ENCODE measurements at regions not wholly inside any gene's neighbourhood (a gene's known extent, or its start where the extent isn't known, plus 50 kb on each side); places are given as distances from the start of the nearest gene placed in this dataset.

GRCh38 chr13:58081301-58081820, 449.8 kb downstream of the PCDH17 start:
- TF ChIP-seq EZH2phosphoT487 (IDR thresholded peaks at IDR 0.05; ENCODE audit: borderline replicate concordance) (no peak), CTCF (conservative IDR thresholded peaks at IDR 0.05; ENCODE audit: low read length) (no peak)
- Histone ChIP-seq H3F3A (ENCODE audit: low read depth) (no peaks in the 10 kb centered on the region), H3K4me1 (ENCODE audit: insufficient read depth, low read length, poor library complexity, severe bottlenecking) (peaks cover 4% of the 10 kb centered on the region), H3K4me2 (ENCODE audit: low read depth, low read length, poor library complexity, severe bottlenecking) (no peak overlapping the region), H3K27me3 (ENCODE audit: insufficient read depth, low read length, poor library complexity, severe bottlenecking) (peaks cover 92% of the 10 kb centered on the region), H3K9ac (ENCODE audit: low read depth, low read length, poor library complexity, severe bottlenecking) (no peak overlapping the region), H3K36me3 (ENCODE audit: insufficient read depth, low read length) (no peaks in the 10 kb centered on the region), H3K9me3 (ENCODE audit: insufficient read depth, low read depth, low read length) (no peaks in the 10 kb centered on the region), H4K20me1 (ENCODE audit: insufficient read depth, low read length, poor library complexity, severe bottlenecking) (peaks cover 5% of the 10 kb centered on the region), H3K4me3 (ENCODE audit: low read length, poor library complexity, severe bottlenecking) (no peak overlapping the region), H2AFZ (ENCODE audit: low read length) (no peak overlapping the region), H3K9me2 (replicated peaks; ENCODE audit: low read depth, low read length) (no peaks in the 10 kb centered on the region), H3K79me2 (ENCODE audit: insufficient read depth, low read length) (no peaks in the 10 kb centered on the region)

- Histone ChIP-seq H4K20me1 (ENCODE audit: insufficient read depth, low read length, poor library complexity, severe bottlenecking) (peaks cover 5% of the 10 kb centered on the region), H3K4me1 (ENCODE audit: insufficient read depth, low read length, poor library complexity, severe bottlenecking) (peaks cover 4% of the 10 kb centered on the region), H3K27me3 (ENCODE audit: insufficient read depth, low read length, poor library complexity, severe bottlenecking) (peaks cover 92% of the 10 kb centered on the region), H2AFZ (ENCODE audit: low read length) (no peak overlapping the region), H3K4me2 (ENCODE audit: low read depth, low read length, poor library complexity, severe bottlenecking) (no peak overlapping the region), H3K36me3 (ENCODE audit: insufficient read depth, low read length) (no peaks in the 10 kb centered on the region), H3F3A (ENCODE audit: low read depth) (no peaks in the 10 kb centered on the region), H3K4me3 (ENCODE audit: low read length, poor library complexity, severe bottlenecking) (no peak overlapping the region), H3K9ac (ENCODE audit: low read depth, low read length, poor library complexity, severe bottlenecking) (no peak overlapping the region), H3K9me2 (replicated peaks; ENCODE audit: low read depth, low read length) (no peaks in the 10 kb centered on the region), H3K79me2 (ENCODE audit: insufficient read depth, low read length) (no peaks in the 10 kb centered on the region), H3K9me3 (ENCODE audit: insufficient read depth, low read depth, low read length) (no peaks in the 10 kb centered on the region)
- no peak for TF ChIP-seq EZH2phosphoT487 (IDR thresholded peaks at IDR 0.05; ENCODE audit: borderline replicate concordance)
- TF ChIP-seq CTCF (conservative IDR thresholded peaks at IDR 0.05; ENCODE audit: low read length) = no peak
These were observed 451.5 kb downstream of the PCDH17 start for GRCh38 chr13:58083064-58083463.

- Histone ChIP-seq H3K4me2 (ENCODE audit: low read depth, low read length, poor library complexity, severe bottlenecking) (no peak overlapping the region), H3K4me1 (ENCODE audit: insufficient read depth, low read length, poor library complexity, severe bottlenecking) (peaks cover 4% of the 10 kb centered on the region), H3K27me3 (ENCODE audit: insufficient read depth, low read length, poor library complexity, severe bottlenecking) (peaks cover 92% of the 10 kb centered on the region), H3K9ac (ENCODE audit: low read depth, low read length, poor library complexity, severe bottlenecking) (no peak overlapping the region), H3K9me2 (replicated peaks; ENCODE audit: low read depth, low read length) (no peaks in the 10 kb centered on the region), H3K36me3 (ENCODE audit: insufficient read depth, low read length) (no peaks in the 10 kb centered on the region), H3F3A (ENCODE audit: low read depth) (no peaks in the 10 kb centered on the region), H4K20me1 (ENCODE audit: insufficient read depth, low read length, poor library complexity, severe bottlenecking) (peaks cover 5% of the 10 kb centered on the region), H3K9me3 (ENCODE audit: insufficient read depth, low read depth, low read length) (no peaks in the 10 kb centered on the region), H2AFZ (ENCODE audit: low read length) (no peak overlapping the region), H3K4me3 (ENCODE audit: low read length, poor library complexity, severe bottlenecking) (no peak overlapping the region), H3K79me2 (ENCODE audit: insufficient read depth, low read length) (no peaks in the 10 kb centered on the region)
- no peak for TF ChIP-seq CTCF (conservative IDR thresholded peaks at IDR 0.05; ENCODE audit: low read length)
- TF ChIP-seq EZH2phosphoT487 (IDR thresholded peaks at IDR 0.05; ENCODE audit: borderline replicate concordance) = no peak
These were observed 453.7 kb downstream of the PCDH17 start for GRCh38 chr13:58085274-58085673.
